ENCODE measurements at regions not wholly inside any gene's neighbourhood (a gene's known extent, or its start where the extent isn't known, plus 50 kb on each side); places are given as distances from the start of the nearest gene placed in this dataset.
"Not testable (repeated sequence)": the region's sequence is repeated elsewhere in the genome, so short reads cannot be mapped to it uniquely, and the experiment has no call there.

- DNase-seq, result no peak
- Histone ChIP-seq H3K9me3 (no peaks in the 10 kb centered on the region), H3K4me3 (no peak overlapping the region), H3K36me3 (no peaks in the 10 kb centered on the region), H3K27me3 (no peaks in the 10 kb centered on the region), H3K27ac (no peak overlapping the region), H3K4me1 (no peaks in the 10 kb centered on the region)
- no peak for TF ChIP-seq POLR2A (IDR thresholded peaks at IDR 0.05)
- no peak for TF ChIP-seq CTCF (IDR thresholded peaks at IDR 0.05)
These were observed 235.9 kb upstream of the RGS17 start for GRCh38 chr6:153367021-153367420.

GRCh38 chr6:153357391-153357790, 226.3 kb upstream of the RGS17 start:
- Histone ChIP-seq H3K36me3 (no peaks in the 10 kb centered on the region), H3K4me1 (no peaks in the 10 kb centered on the region), H3K27me3 (no peaks in the 10 kb centered on the region), H3K27ac (no peak overlapping the region), H3K9me3 (no peaks in the 10 kb centered on the region), H3K4me3 (no peak overlapping the region)
- TF ChIP-seq POLR2A (IDR thresholded peaks at IDR 0.05) (no peak), CTCF (IDR thresholded peaks at IDR 0.05) (no peak)
- no peak for DNase-seq

- TF ChIP-seq CTCF (IDR thresholded peaks at IDR 0.05), result no peak
- no peak for TF ChIP-seq POLR2A (IDR thresholded peaks at IDR 0.05)
- no peak overlapping the region for H3K4me3 ChIP-seq
- no peak overlapping the region for H3K27ac ChIP-seq
- no peaks in the 10 kb centered on the region for H3K4me1 ChIP-seq
- H3K27me3 ChIP-seq, result peaks cover 0 to 4% of the 10 kb centered on the region in 2 donors
- no peak for DNase-seq
- no peaks in the 10 kb centered on the region for H3K9me3 ChIP-seq
- no peaks in the 10 kb centered on the region for H3K36me3 ChIP-seq
These were observed 209.5 kb upstream of the RGS17 start for GRCh38 chr6:153340568-153340967.

GRCh38 chr6:153334121-153334520, 203.0 kb upstream of the RGS17 start:
- no peak overlapping the region for H3K4me3 ChIP-seq
- H3K36me3 ChIP-seq, result no peaks in the 10 kb centered on the region
- TF ChIP-seq POLR2A (IDR thresholded peaks at IDR 0.05) (no peak), CTCF (IDR thresholded peaks at IDR 0.05) (no peak)
- no peak overlapping the region for H3K27ac ChIP-seq
- no peaks in the 10 kb centered on the region for H3K4me1 ChIP-seq
- no peaks in the 10 kb centered on the region for H3K27me3 ChIP-seq
- no peak for DNase-seq
- H3K9me3 ChIP-seq, result no peaks in the 10 kb centered on the region

- H3K4me3 ChIP-seq, H3K4me1 ChIP-seq: not testable (repeated sequence)
These were observed 200.1 kb upstream of the RGS17 start for GRCh38 chr6:153331221-153331620.

DNA sequence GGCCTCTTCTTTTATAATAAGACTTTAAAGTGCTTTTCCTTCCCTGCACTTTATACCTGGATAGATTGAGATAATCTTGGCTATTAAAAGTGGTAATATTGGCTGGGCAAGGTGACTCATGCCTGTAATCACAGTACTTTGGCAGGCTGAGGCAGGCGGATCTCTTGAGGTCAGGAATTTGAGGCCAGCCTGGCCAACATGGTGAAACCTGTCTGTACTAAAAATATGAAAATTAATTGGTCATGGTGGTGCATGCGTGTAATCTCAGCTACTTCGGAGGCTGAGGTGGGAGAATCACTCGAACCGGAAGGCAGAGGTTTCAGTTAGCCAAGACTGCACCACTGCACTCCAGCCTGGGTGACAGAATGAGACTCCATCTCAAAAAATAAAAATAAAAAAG, 197.1 kb upstream of the RGS17 start:
- Histone ChIP-seq H3K27ac (no peak overlapping the region), H3K27me3 (no peaks in the 10 kb centered on the region), H3K4me1 (no peaks in the 10 kb centered on the region), H3K4me3 (no peak overlapping the region), H3K36me3 (no peaks in the 10 kb centered on the region), H3K9me3 (no peaks in the 10 kb centered on the region)
- no peak for TF ChIP-seq CTCF (IDR thresholded peaks at IDR 0.05)
- no peak for TF ChIP-seq POLR2A (IDR thresholded peaks at IDR 0.05)
- no peak for DNase-seq

More at GRCh38 chr6:153331221-153331620, 200.1 kb upstream of the RGS17 start:
- H3K27me3 ChIP-seq, H3K9me3 ChIP-seq, DNase-seq, H3K36me3 ChIP-seq, H3K27ac ChIP-seq: not testable (repeated sequence)
